H9 (cell line): ENCODE measurements at regions not wholly inside any gene's neighbourhood (a gene's known extent, or its start where the extent isn't known, plus 50 kb on each side); places are given as distances from the start of the nearest gene placed in this dataset.

ENCODE experiments used
- DNase-seq: peaks from one replicate; pipeline ENCODE4 v3.0.0-alpha.2; 2017
- H2AFZ ChIP-seq: one replicate; pipeline ENCODE4 v1.6.1; 2013; ENCODE audit warnings: mild to moderate bottlenecking, low read length, control low read depth, moderate library complexity
- H2AK5ac ChIP-seq: 2 replicates; pipeline ENCODE4 v1.6.1; 2013; ENCODE audit warnings: low read length, control low read depth, mixed read lengths; ENCODE audit not compliant: insufficient read length
- H2BK120ac ChIP-seq: one replicate; pipeline ENCODE4 v1.6.1; 2013; ENCODE audit warnings: low read depth, mild to moderate bottlenecking, low read length, control low read depth, inconsistent platforms; ENCODE audit not compliant: poor library complexity, severe bottlenecking
- H2BK12ac ChIP-seq: 2 replicates; pipeline ENCODE4 v1.6.1; 2013; ENCODE audit warnings: low read length, control low read depth, mixed read lengths, low read depth; ENCODE audit not compliant: insufficient read length
- H2BK15ac ChIP-seq: 2 replicates; pipeline ENCODE4 v1.6.1; 2013; ENCODE audit warnings: low read depth, low read length, control low read depth
- H2BK20ac ChIP-seq: one replicate; pipeline ENCODE4 v1.6.1; 2013; ENCODE audit warnings: low read depth, mild to moderate bottlenecking, low read length, control low read depth, inconsistent platforms; ENCODE audit not compliant: poor library complexity, severe bottlenecking
- H2BK5ac ChIP-seq: 2 replicates; pipeline ENCODE4 v1.6.1; 2013; ENCODE audit warnings: low read length, control low read depth, mixed read lengths; ENCODE audit not compliant: insufficient read length
- H3K14ac ChIP-seq: 2 replicates; pipeline ENCODE4 v1.6.1; 2013; ENCODE audit warnings: low read length, control low read depth; ENCODE audit not compliant: insufficient read depth
- H3K18ac ChIP-seq: 2 replicates; pipeline ENCODE4 v1.6.1; 2013; ENCODE audit warnings: low read depth, mild to moderate bottlenecking, mixed read lengths, low read length, control low read depth; ENCODE audit not compliant: insufficient read length
- H3K23ac ChIP-seq: 2 replicates; pipeline ENCODE4 v1.6.1; 2013; ENCODE audit warnings: low read length, control low read depth, mixed read lengths, low read depth; ENCODE audit not compliant: insufficient read length
- H3K23me2 ChIP-seq: 2 replicates; pipeline ENCODE4 v1.6.1; 2013; ENCODE audit warnings: low read depth, mild to moderate bottlenecking, mixed read lengths, low read length, control low read depth; ENCODE audit not compliant: insufficient read length, poor library complexity, severe bottlenecking
- H3K27ac ChIP-seq: 2 replicates; pipeline ENCODE4 v1.5.1; 2013; ENCODE audit warnings: low read length, control low read depth, mixed read lengths, low read depth; ENCODE audit not compliant: insufficient read length
- H3K27me3 ChIP-seq: 2 replicates; pipeline ENCODE4 v1.6.1; 2013; ENCODE audit warnings: low read length, control low read depth, inconsistent platforms; ENCODE audit not compliant: insufficient read depth
- H3K4ac ChIP-seq: 2 replicates; pipeline ENCODE4 v1.6.1; 2013; ENCODE audit warnings: low read depth, mild to moderate bottlenecking, control low read depth, inconsistent platforms, low read length, moderate library complexity
- H3K4me1 ChIP-seq: 2 replicates; pipeline ENCODE4 v1.6.1; 2013; ENCODE audit warnings: low read length, control low read depth, inconsistent platforms; ENCODE audit not compliant: insufficient read depth
- H3K4me2 ChIP-seq: 2 replicates; pipeline ENCODE4 v1.6.1; 2013; ENCODE audit warnings: low read length, control low read depth, mixed read lengths; ENCODE audit not compliant: insufficient read length, insufficient read depth
- H3K56ac ChIP-seq: 2 replicates; pipeline ENCODE4 v1.6.1; 2013; ENCODE audit warnings: low read depth, mild to moderate bottlenecking, mixed read lengths, low read length, control low read depth; ENCODE audit not compliant: insufficient read length
- H3K79me1 ChIP-seq: 2 replicates; pipeline ENCODE4 v1.6.1; 2013; ENCODE audit warnings: low read depth, mild to moderate bottlenecking, moderate library complexity, low read length, control low read depth, inconsistent platforms; ENCODE audit not compliant: insufficient read depth, poor library complexity, severe bottlenecking
- H3K79me2 ChIP-seq: 2 replicates; pipeline ENCODE4 v1.6.1; 2013; ENCODE audit warnings: low read length, control low read depth, inconsistent platforms; ENCODE audit not compliant: insufficient read depth
- H3K9ac ChIP-seq: 2 replicates; pipeline ENCODE4 v1.6.1; 2013; ENCODE audit warnings: low read length, control low read depth, mixed read lengths; ENCODE audit not compliant: insufficient read length; ENCODE audit errors: extremely low read depth
- H3K9me3 ChIP-seq: one replicate; pipeline ENCODE4 v1.6.1; 2013; ENCODE audit warnings: low read depth, low read length, inconsistent platforms; ENCODE audit not compliant: control insufficient read depth
- H3T11ph ChIP-seq: one replicate; pipeline ENCODE4 v1.6.1; 2013; ENCODE audit warnings: mild to moderate bottlenecking, low read length, control low read depth, inconsistent platforms
- H4K20me1 ChIP-seq: one replicate; pipeline ENCODE4 v1.6.1; 2013; ENCODE audit not compliant: control insufficient read depth, insufficient read length, insufficient read depth
- H4K5ac ChIP-seq: 2 replicates; pipeline ENCODE4 v1.6.1; 2013; ENCODE audit warnings: low read depth, mild to moderate bottlenecking, mixed read lengths, low read length, control low read depth; ENCODE audit not compliant: insufficient read length
- H4K8ac ChIP-seq: replicated peaks from 2 replicates; pipeline ENCODE4 v1.6.1; 2013; ENCODE audit warnings: low read length, control low read depth, mixed read lengths, low read depth; ENCODE audit not compliant: insufficient read length
- H4K91ac ChIP-seq: 2 replicates; pipeline ENCODE4 v1.6.1; 2013; ENCODE audit warnings: low read depth, mild to moderate bottlenecking, moderate library complexity, mixed read lengths, low read length, control low read depth; ENCODE audit not compliant: insufficient read length
- H3K27ac Mint-ChIP-seq, 3 experiments: 2 replicates in 2 of 3; 3 replicates in 1 of 3; pipeline ENCODE4 v1.8.0; 2020 to 2021; ENCODE audit warnings: mixed read lengths in 3 of 3, mild to moderate bottlenecking in 1 of 3, moderate library complexity in 1 of 3
- H3K27me3 Mint-ChIP-seq: 2 replicates; pipeline ENCODE4 v1.8.0; 2021; ENCODE audit warnings: low read depth, mild to moderate bottlenecking, moderate library complexity, mixed read lengths
- H3K36me3 Mint-ChIP-seq, 3 experiments: 2 replicates in 2 of 3; 3 replicates in 1 of 3; pipeline ENCODE4 v1.8.0; 2020 to 2021; ENCODE audit warnings: low read depth in 3 of 3, mixed read lengths in 3 of 3; ENCODE audit not compliant: insufficient read depth in 1 of 3
- H3K4me1 Mint-ChIP-seq, 2 experiments: 2 replicates each; pipeline ENCODE4 v1.8.0; 2020; ENCODE audit warnings: mixed read lengths in 2 of 2
- H3K4me3 Mint-ChIP-seq, 2 experiments: 2 replicates in 1 of 2; 3 replicates in 1 of 2; pipeline ENCODE4 v1.8.0; 2020 to 2021; ENCODE audit warnings: mild to moderate bottlenecking in 2 of 2, mixed read lengths in 2 of 2, moderate library complexity in 1 of 2
- H3K9me3 Mint-ChIP-seq, 2 experiments: 2 replicates in 1 of 2; 3 replicates in 1 of 2; pipeline ENCODE4 v1.8.0; 2020; ENCODE audit warnings: mild to moderate bottlenecking in 2 of 2, mixed read lengths in 2 of 2, moderate library complexity in 1 of 2
- WGBS: extraction: QIAGEN DNeasy Blood & Tissue Kit; methylation state at CpG from one replicate; pipeline ENCODE4 v1.1.7; 2013; ENCODE audit warnings: missing lambda C conversion rate, low lambda C conversion rate, mixed read lengths; ENCODE audit not compliant: insufficient read length; ENCODE audit errors: extremely low coverage; 5-methylcytosine and 5-hydroxymethylcytosine counted together
- TF ChIP-seq, protein P1 (sequence below): fragments of 200-600 bp; sonication (generic); conservative IDR thresholded peaks from 3 replicates; pipeline ENCODE4 v1.8.0; 2021; ENCODE audit warnings: antibody characterized with exemption, mild to moderate bottlenecking

DNA sequence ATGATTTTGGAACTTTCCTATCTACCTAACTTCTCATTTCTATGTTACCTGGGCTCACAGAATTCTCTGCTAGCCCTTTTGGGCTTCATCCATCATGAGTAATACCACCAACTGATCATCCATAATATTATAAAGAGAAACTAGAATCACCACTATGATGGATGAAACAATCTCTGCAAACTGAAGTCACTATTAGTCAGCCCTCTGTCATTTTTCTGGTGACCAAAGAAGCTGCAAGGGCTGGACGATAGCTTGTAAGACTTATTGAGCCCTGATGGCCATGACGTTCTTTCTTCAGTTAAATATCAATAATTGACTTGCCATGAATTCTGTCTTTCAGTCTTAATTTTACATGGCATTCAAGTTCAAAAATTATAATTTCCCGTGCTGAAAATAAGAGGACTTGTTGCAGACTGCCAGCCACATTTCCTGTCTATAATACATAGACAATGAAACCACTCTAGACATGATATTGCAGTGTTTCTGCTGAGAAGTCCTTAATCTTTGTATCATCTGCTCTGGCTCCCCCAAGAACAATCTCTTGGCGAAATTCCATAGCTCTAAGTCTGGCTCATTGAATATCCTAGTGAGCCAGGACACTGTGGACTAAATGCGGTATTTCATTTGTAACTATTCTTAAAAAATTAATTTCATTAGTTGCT lies 655.0 kb upstream of the CAMK1G start:
- no peak overlapping the region for H2BK120ac ChIP-seq
- H3K9me3 Mint-ChIP-seq, result no peaks in the 10 kb centered on the region
- no peak overlapping the region for H3K4me2 ChIP-seq
- no peak overlapping the region for H3K4ac ChIP-seq
- H2BK15ac ChIP-seq, result no peak overlapping the region
- H3K27me3 ChIP-seq, result no peaks in the 10 kb centered on the region
- no peaks in the 10 kb centered on the region for H3K79me1 ChIP-seq
- H3K18ac ChIP-seq, result no peak overlapping the region
- no peak overlapping the region for H3K4me3 Mint-ChIP-seq
- no CpG with 5 or more reads among the region's 5 CpGs for WGBS
- H3K56ac ChIP-seq, result no peak overlapping the region
- TF ChIP-seq, protein P1, sequence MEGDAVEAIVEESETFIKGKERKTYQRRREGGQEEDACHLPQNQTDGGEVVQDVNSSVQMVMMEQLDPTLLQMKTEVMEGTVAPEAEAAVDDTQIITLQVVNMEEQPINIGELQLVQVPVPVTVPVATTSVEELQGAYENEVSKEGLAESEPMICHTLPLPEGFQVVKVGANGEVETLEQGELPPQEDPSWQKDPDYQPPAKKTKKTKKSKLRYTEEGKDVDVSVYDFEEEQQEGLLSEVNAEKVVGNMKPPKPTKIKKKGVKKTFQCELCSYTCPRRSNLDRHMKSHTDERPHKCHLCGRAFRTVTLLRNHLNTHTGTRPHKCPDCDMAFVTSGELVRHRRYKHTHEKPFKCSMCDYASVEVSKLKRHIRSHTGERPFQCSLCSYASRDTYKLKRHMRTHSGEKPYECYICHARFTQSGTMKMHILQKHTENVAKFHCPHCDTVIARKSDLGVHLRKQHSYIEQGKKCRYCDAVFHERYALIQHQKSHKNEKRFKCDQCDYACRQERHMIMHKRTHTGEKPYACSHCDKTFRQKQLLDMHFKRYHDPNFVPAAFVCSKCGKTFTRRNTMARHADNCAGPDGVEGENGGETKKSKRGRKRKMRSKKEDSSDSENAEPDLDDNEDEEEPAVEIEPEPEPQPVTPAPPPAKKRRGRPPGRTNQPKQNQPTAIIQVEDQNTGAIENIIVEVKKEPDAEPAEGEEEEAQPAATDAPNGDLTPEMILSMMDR, result no peak
- H2AK5ac ChIP-seq, result no peak overlapping the region
- no peak overlapping the region for H2BK20ac ChIP-seq
- H2BK12ac ChIP-seq, result no peak overlapping the region
- no peak overlapping the region for H2AFZ ChIP-seq
- no peak overlapping the region for H4K8ac ChIP-seq
- H2BK5ac ChIP-seq, result no peak overlapping the region
- peaks cover 24% of the 10 kb centered on the region in 2 experiments for H3K4me1 Mint-ChIP-seq
- no peaks in the 10 kb centered on the region for H3K9me3 ChIP-seq
- no peak overlapping the region for H3T11ph ChIP-seq
- H3K23me2 ChIP-seq, result no peaks in the 10 kb centered on the region
- no peak overlapping the region for H3K23ac ChIP-seq
- H4K20me1 ChIP-seq, result no peaks in the 10 kb centered on the region
- H3K14ac ChIP-seq, result no peak overlapping the region
- no peak overlapping the region for H3K27ac Mint-ChIP-seq
- H4K91ac ChIP-seq, result no peak overlapping the region
- no peak for DNase-seq
- no peak overlapping the region for H3K9ac ChIP-seq
- no peak overlapping the region for H3K27ac ChIP-seq
- no peaks in the 10 kb centered on the region for H3K79me2 ChIP-seq
- H4K5ac ChIP-seq, result no peak overlapping the region
- no peaks in the 10 kb centered on the region for H3K27me3 Mint-ChIP-seq
- H3K36me3 Mint-ChIP-seq, result no peaks in the 10 kb centered on the region; a peak in 1 of 7 replicates
- H3K4me1 ChIP-seq, result no peaks in the 10 kb centered on the region
